ENCODE measurements at regions not wholly inside any gene's neighbourhood (a gene's known extent, or its start where the extent isn't known, plus 50 kb on each side); places are given as distances from the start of the nearest gene placed in this dataset.

DNA sequence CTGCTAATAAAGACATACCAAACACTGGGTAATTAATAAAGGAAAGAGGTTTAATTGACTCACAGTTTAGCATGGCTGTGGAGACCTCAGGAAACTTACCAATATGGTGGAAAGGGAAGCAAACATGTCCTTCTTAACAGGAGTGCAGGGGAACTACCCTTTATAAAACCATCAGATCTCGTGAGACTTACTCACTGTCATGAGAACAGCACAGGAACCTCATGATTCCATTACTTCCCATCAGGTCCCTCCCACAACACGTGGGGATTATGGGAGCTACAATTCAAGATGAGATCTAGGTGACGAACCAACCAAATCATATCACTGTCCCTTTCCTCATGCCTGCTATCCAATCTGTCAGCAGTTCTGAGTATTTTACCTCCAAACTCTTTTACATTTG, 586.7 kb downstream of the TDRD15 start:
- no peak for FAIRE-seq
- TF ChIP-seq POLR2AphosphoS5 (IDR thresholded peaks at IDR 0.05; ENCODE audit: low read depth, low read length) (no peak), SPI1 (IDR thresholded peaks at IDR 0.05; ENCODE audit: low read depth, low read length) (no peak), PAX5 (IDR thresholded peaks at IDR 0.05; ENCODE audit: insufficient read depth, low read length, severe bottlenecking) (no peak), TAF1 (IDR thresholded peaks at IDR 0.05; ENCODE audit: low read depth, low read length) (no peak), POLR2A (IDR thresholded peaks at IDR 0.05; ENCODE audit: low read depth, low read length) (no peak), POU2F2 (IDR thresholded peaks at IDR 0.05; ENCODE audit: low read depth, low read length) (no peak)
- DNase-seq (ENCODE audit: insufficient read length, low spot score): no peak

DNA sequence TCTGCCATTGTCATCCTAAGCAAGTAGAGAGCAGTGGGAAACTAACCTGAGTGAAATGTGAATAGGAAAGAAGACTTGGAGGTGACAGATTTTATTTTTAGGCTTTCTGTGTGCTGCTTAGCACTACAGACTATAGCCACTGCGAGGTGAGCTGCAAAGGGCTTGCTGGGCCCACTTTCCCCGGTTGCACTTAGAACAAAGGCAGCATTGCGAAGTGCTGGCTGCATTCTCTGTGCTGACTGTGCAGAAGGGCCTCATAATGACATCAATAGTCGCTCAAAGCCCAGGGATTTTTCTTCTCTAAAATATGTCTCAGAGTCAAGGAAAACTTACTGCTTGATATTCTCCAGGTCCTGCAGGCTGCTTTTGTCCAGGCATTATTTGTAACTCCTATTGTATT, 592.1 kb downstream of the TDRD15 start:
- TF ChIP-seq POLR2A (IDR thresholded peaks at IDR 0.05; ENCODE audit: low read depth, low read length) (no peak), PAX5 (IDR thresholded peaks at IDR 0.05; ENCODE audit: insufficient read depth, low read length, severe bottlenecking) (no peak), POLR2AphosphoS5 (IDR thresholded peaks at IDR 0.05; ENCODE audit: low read depth, low read length) (no peak), SPI1 (IDR thresholded peaks at IDR 0.05; ENCODE audit: low read depth, low read length) (no peak), POU2F2 (IDR thresholded peaks at IDR 0.05; ENCODE audit: low read depth, low read length) (no peak), TAF1 (IDR thresholded peaks at IDR 0.05; ENCODE audit: low read depth, low read length) (no peak)
- no peak for FAIRE-seq

DNA sequence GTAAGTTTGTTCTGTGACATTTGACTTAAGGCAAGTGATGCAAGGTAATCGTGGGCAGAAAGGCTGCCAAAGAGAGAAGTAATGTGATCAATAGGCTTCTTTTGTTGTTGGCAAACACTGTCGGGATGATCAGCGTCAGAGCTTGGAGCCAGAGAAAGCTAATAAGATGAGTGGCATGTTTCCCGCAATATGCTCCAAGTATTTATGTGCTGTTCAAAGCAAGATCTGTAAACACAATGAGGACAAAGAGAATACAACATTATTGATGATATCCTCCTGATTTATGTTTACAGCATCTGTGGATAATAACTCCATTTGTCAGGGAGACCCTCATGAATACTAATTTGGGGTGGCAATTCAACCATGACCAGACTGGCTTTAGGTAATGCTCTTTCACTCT, 603.3 kb downstream of the TDRD15 start:
- no peak for FAIRE-seq
- TF ChIP-seq PAX5 (IDR thresholded peaks at IDR 0.05; ENCODE audit: insufficient read depth, low read length, severe bottlenecking) (no peak), POLR2AphosphoS5 (IDR thresholded peaks at IDR 0.05; ENCODE audit: low read depth, low read length) (no peak), POU2F2 (IDR thresholded peaks at IDR 0.05; ENCODE audit: low read depth, low read length) (no peak), POLR2A (IDR thresholded peaks at IDR 0.05; ENCODE audit: low read depth, low read length) (no peak), TAF1 (IDR thresholded peaks at IDR 0.05; ENCODE audit: low read depth, low read length) (no peak), SPI1 (IDR thresholded peaks at IDR 0.05; ENCODE audit: low read depth, low read length) (no peak)
- DNase-seq (ENCODE audit: insufficient read length, low spot score): no peak

More for the DNA sequence above, 592.1 kb downstream of the TDRD15 start:
- no peak for DNase-seq (ENCODE audit: insufficient read length, low spot score)

DNA sequence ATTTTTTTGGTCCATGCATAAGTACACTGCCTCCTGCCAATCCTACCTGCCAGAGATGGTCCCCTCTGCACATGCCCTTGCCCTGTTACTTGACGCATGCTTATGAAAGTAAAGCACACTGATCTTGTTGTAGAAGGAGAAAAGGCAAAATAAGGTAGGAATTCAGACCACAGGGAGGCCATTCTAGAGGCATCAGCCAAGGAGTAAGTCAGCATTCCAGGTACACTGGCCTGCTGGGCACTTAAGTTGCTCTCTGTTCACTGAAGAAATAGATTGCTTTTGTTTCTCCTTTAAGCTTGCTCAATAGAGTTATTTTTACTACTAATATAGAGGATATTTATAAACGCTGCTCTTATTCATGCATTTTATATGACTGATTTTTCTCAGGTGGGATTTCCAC, 604.4 kb downstream of the TDRD15 start:
- no peak for DNase-seq (ENCODE audit: insufficient read length, low spot score)
- TF ChIP-seq POLR2A (IDR thresholded peaks at IDR 0.05; ENCODE audit: low read depth, low read length) (no peak), SPI1 (IDR thresholded peaks at IDR 0.05; ENCODE audit: low read depth, low read length) (no peak), PAX5 (IDR thresholded peaks at IDR 0.05; ENCODE audit: insufficient read depth, low read length, severe bottlenecking) (no peak), POLR2AphosphoS5 (IDR thresholded peaks at IDR 0.05; ENCODE audit: low read depth, low read length) (no peak), POU2F2 (IDR thresholded peaks at IDR 0.05; ENCODE audit: low read depth, low read length) (no peak), TAF1 (IDR thresholded peaks at IDR 0.05; ENCODE audit: low read depth, low read length) (no peak)
- no peak for FAIRE-seq

DNA sequence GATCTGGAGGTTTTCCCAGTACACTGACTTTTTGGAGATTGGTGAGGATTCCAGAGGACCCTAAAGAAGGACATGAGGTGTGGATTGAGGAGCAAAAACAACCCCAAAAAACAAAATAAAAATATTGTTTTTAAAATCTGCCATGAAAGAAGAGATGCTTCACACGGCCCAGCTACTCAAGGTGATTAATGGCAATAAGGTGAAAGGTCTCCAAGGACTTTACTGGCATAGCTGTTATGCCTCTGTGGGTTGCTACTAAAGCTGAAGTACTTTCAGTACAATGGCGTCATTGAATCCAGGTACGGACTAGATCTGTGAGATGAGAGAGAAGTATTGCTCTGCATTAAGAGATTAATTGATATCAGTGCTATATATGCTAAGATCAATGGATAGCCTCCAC, 606.4 kb downstream of the TDRD15 start:
- FAIRE-seq (no peak), DNase-seq (ENCODE audit: insufficient read length, low spot score) (no peak)
- TF ChIP-seq PAX5 (IDR thresholded peaks at IDR 0.05; ENCODE audit: insufficient read depth, low read length, severe bottlenecking): no peak
- no peak for TF ChIP-seq POLR2A (IDR thresholded peaks at IDR 0.05; ENCODE audit: low read depth, low read length)
- no peak for TF ChIP-seq SPI1 (IDR thresholded peaks at IDR 0.05; ENCODE audit: low read depth, low read length)
- no peak for TF ChIP-seq POU2F2 (IDR thresholded peaks at IDR 0.05; ENCODE audit: low read depth, low read length)
- no peak for TF ChIP-seq POLR2AphosphoS5 (IDR thresholded peaks at IDR 0.05; ENCODE audit: low read depth, low read length)
- no peak for TF ChIP-seq TAF1 (IDR thresholded peaks at IDR 0.05; ENCODE audit: low read depth, low read length)

DNA sequence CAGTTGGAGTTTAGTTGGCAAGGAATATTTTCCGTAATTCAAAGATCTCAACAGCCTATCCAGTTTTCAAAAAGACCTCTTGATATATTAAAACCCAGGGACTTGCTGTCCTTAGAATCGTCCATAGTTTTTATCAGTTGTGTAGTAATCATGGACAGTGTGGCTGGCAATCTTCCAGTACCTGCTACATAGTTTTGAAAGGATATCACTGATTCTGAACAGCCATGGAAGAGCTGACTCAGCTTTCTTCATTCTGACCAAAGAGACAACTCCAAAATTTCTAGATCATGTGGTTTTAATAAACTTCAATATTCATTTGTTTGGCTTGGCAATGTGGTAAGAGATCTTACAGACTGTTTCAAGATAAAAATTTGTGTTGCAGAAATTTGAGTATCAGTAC, 616.7 kb downstream of the TDRD15 start:
- TF ChIP-seq POLR2AphosphoS5 (IDR thresholded peaks at IDR 0.05; ENCODE audit: low read depth, low read length): no peak
- TF ChIP-seq POU2F2 (IDR thresholded peaks at IDR 0.05; ENCODE audit: low read depth, low read length): no peak
- no peak for TF ChIP-seq SPI1 (IDR thresholded peaks at IDR 0.05; ENCODE audit: low read depth, low read length)
- no peak for TF ChIP-seq PAX5 (IDR thresholded peaks at IDR 0.05; ENCODE audit: insufficient read depth, low read length, severe bottlenecking)
- no peak for TF ChIP-seq POLR2A (IDR thresholded peaks at IDR 0.05; ENCODE audit: low read depth, low read length)
- no peak for TF ChIP-seq TAF1 (IDR thresholded peaks at IDR 0.05; ENCODE audit: low read depth, low read length)
- no peak for DNase-seq (ENCODE audit: insufficient read length, low spot score)
- no peak for FAIRE-seq

DNA sequence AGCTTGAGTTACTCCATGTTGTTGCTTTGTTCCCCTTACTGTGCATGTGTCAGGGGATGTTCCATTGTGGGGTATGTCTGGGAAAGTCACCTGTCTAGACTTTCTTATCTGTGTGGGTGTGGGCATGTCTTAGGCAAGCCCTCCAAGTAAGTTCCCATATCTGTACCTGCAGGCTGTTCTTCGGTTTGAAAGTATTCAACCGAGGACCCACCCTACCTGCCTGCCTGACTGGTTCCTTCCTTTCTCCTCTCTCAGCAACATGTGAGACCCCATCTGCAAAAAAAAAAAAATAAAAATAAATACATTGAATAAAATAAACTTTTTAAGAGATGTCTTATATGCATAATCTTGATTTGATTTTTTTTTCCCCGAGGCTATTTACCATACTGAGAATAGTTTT, 622.7 kb downstream of the TDRD15 start:
- TF ChIP-seq TAF1 (IDR thresholded peaks at IDR 0.05; ENCODE audit: low read depth, low read length): no peak
- no peak for TF ChIP-seq POU2F2 (IDR thresholded peaks at IDR 0.05; ENCODE audit: low read depth, low read length)
- no peak for TF ChIP-seq SPI1 (IDR thresholded peaks at IDR 0.05; ENCODE audit: low read depth, low read length)
- no peak for TF ChIP-seq POLR2AphosphoS5 (IDR thresholded peaks at IDR 0.05; ENCODE audit: low read depth, low read length)
- DNase-seq (ENCODE audit: insufficient read length, low spot score) (no peak), FAIRE-seq (no peak)

DNA sequence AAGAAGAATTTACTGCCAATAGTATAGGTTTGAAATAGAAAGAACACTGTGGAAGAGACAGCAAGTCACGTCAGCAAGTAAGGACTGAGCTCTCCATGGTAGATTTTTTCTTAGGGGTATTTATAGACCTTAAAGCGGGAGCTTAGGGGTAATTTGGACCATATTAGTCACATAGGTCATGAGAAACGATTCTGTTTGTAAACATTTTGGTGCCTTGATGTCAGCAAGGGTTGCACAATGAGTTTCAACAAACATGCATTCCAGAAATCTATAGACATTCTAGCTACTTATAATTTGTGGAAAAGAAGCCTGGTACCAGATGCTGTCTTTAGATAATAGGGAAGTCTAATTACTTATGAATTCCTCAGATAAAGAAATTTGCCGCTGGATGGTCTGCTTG, 624.7 kb downstream of the TDRD15 start:
- no peak for TF ChIP-seq TAF1 (IDR thresholded peaks at IDR 0.05; ENCODE audit: low read depth, low read length)
- TF ChIP-seq POLR2AphosphoS5 (IDR thresholded peaks at IDR 0.05; ENCODE audit: low read depth, low read length): no peak
- TF ChIP-seq POU2F2 (IDR thresholded peaks at IDR 0.05; ENCODE audit: low read depth, low read length): no peak
- TF ChIP-seq PAX5 (IDR thresholded peaks at IDR 0.05; ENCODE audit: insufficient read depth, low read length, severe bottlenecking): no peak
- TF ChIP-seq SPI1 (IDR thresholded peaks at IDR 0.05; ENCODE audit: low read depth, low read length): no peak
- TF ChIP-seq POLR2A (IDR thresholded peaks at IDR 0.05; ENCODE audit: low read depth, low read length): no peak
- DNase-seq (ENCODE audit: insufficient read length, low spot score) (no peak), FAIRE-seq (no peak)

DNA sequence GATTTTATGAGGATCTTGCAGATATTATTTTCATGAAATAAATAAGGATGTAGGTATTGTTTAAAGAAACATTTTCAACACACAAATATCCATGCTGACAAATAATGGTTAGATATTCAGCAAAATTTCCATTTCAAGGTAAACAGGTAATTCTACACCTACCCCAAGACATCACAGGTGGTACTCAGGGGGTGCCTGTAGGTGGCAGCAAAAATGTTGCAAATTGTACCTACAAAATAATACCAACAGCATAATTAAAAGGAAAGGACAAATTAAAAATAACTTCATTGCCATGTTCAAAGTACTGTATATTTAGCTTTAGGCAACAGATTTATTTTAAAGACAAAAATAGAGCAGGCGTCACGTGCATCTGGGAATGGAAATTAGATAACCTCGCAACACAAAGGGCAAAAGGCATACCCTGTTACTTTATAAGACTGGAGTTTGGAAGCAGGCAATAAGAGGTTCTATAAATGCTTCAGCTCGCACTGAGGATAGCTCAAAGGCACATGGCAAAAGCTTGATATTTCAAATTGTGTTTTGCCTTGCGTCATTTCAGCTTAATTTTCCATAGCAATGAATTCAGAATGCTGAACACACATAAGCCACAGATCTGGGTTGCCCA, 630.5 kb downstream of the TDRD15 start:
- DNase-seq (ENCODE audit: insufficient read length, low spot score) (no peak), FAIRE-seq (no peak)
- TF ChIP-seq POLR2AphosphoS5 (IDR thresholded peaks at IDR 0.05; ENCODE audit: low read depth, low read length) (no peak), TAF1 (IDR thresholded peaks at IDR 0.05; ENCODE audit: low read depth, low read length) (no peak), POU2F2 (IDR thresholded peaks at IDR 0.05; ENCODE audit: low read depth, low read length) (no peak), PAX5 (IDR thresholded peaks at IDR 0.05; ENCODE audit: insufficient read depth, low read length, severe bottlenecking) (no peak), SPI1 (IDR thresholded peaks at IDR 0.05; ENCODE audit: low read depth, low read length) (no peak), POLR2A (IDR thresholded peaks at IDR 0.05; ENCODE audit: low read depth, low read length) (no peak)
